GM12878 (cell line): ENCODE measurements at regions not wholly inside any gene's neighbourhood (a gene's known extent, or its start where the extent isn't known, plus 50 kb on each side); places are given as distances from the start of the nearest gene placed in this dataset.

Source experiments
- ATAC-seq: fragments of 200-7000 bp; cut with Tn5 transposase; 3 replicates; pipeline ENCODE4 v1.9.1; 2020; ENCODE audit warnings: mild to moderate bottlenecking, moderate library complexity
- BruUV-seq: library from RNA; stranded (reverse); fragments of 400-500 nt; replicated peaks from 2 replicates; lab custom pipeline; 2021; lab: Mats Ljungman, UMichigan
- CTCF ChIA-PET: fragments of 300-600 bp; sonication (Branson Sonifier 250); formaldehyde crosslinking; extraction: SDS; loops from one replicate; lab custom pipeline; 2021; ENCODE audit warnings: inconsistent platforms; lab: Yijun Ruan, JAX
- POLR2A ChIA-PET: fragments of 350-600 bp; formaldehyde crosslinking; extraction: SDS; loops from one replicate; lab custom pipeline; 2021; ENCODE audit warnings: inconsistent platforms; lab: Charles Lee
- RAD21 ChIA-PET: fragments of 300-600 bp; sonication (Branson Sonifier 250); formaldehyde crosslinking; loops from one replicate; lab custom pipeline; 2023; ENCODE audit warnings: antibody characterized with exemption; ENCODE audit not compliant: unreplicated experiment; lab: Charles Lee
- SMC1A ChIA-PET: fragments of 300-600 bp; sonication (Branson Sonifier 250); formaldehyde crosslinking; loops from one replicate; lab custom pipeline; 2023; ENCODE audit not compliant: unreplicated experiment, uncharacterized antibody; lab: Charles Lee
- DNase-seq: peaks from one replicate; pipeline ENCODE4 v3.0.0-alpha.2; 2011; ENCODE audit warnings: low read depth, low spot score
- FAIRE-seq: peaks from 3 replicates; lab custom pipeline; 2011; peaks lifted over from hg19 to GRCh38; lab: Jason Lieb, UNC
- H2AFZ ChIP-seq: 2 replicates; pipeline ENCODE4 v1.6.0; 2011; ENCODE audit warnings: low read depth, low read length, control low read depth; ENCODE audit not compliant: control insufficient read depth
- H3K27ac ChIP-seq: 2 replicates; pipeline ENCODE4 v1.5.1; 2011; ENCODE audit warnings: control low read depth; ENCODE audit not compliant: control insufficient read depth, insufficient read depth
- H3K27me3 ChIP-seq, 2 experiments: replicated peaks in 1 of 2; 2 replicates each; pipeline versions ENCODE4 v1.6.0 to v1.6.1; 2011; ENCODE audit warnings: low read length in 1 of 2; ENCODE audit not compliant: control insufficient read depth in 2 of 2, insufficient read depth in 2 of 2
- H3K36me3 ChIP-seq, 2 experiments: 2 replicates each; pipeline ENCODE4 v1.5.1; 2011; ENCODE audit warnings: low read length in 1 of 2; ENCODE audit not compliant: control insufficient read depth in 2 of 2, insufficient read depth in 2 of 2
- H3K4me1 ChIP-seq: 2 replicates; pipeline ENCODE4 v1.6.1; 2011; ENCODE audit warnings: mild to moderate bottlenecking, low read length, moderate library complexity, mixed read lengths; ENCODE audit not compliant: control insufficient read depth, insufficient read depth
- H3K4me2 ChIP-seq: 2 replicates; pipeline ENCODE4 v1.6.0; 2011; ENCODE audit warnings: control low read depth; ENCODE audit not compliant: control insufficient read depth, insufficient read depth
- H3K4me3 ChIP-seq: fragments of 200-600 bp; sonication (generic); 2 replicates; pipeline ENCODE4 v1.5.1; 2016
- H3K79me2 ChIP-seq: 2 replicates; pipeline ENCODE4 v1.6.0; 2011; ENCODE audit warnings: low read length; ENCODE audit not compliant: control insufficient read depth, insufficient read depth
- H3K9ac ChIP-seq: 2 replicates; pipeline ENCODE4 v1.8.0; 2011; ENCODE audit warnings: low read length, control low read depth, mixed read lengths; ENCODE audit not compliant: control insufficient read depth, insufficient read depth
- H3K9me3 ChIP-seq: replicated peaks from 3 replicates; pipeline ENCODE4 v1.5.1; 2011; ENCODE audit warnings: mild to moderate bottlenecking, low read length; ENCODE audit not compliant: control insufficient read depth, insufficient read depth
- H4K20me1 ChIP-seq: 2 replicates; pipeline ENCODE4 v1.6.0; 2011; ENCODE audit not compliant: control insufficient read depth, insufficient read depth
- CEBPZ ChIP-seq: fragments of 150-350 bp; IDR thresholded peaks from 2 replicates; pipeline ENCODE4 v1.6.1; 2016; ENCODE audit warnings: low read depth, low read length
- FOXM1 ChIP-seq: IDR thresholded peaks from 2 replicates; pipeline ENCODE4 v1.6.1; 2012; ENCODE audit warnings: low read depth, mild to moderate bottlenecking, inconsistent platforms, low read length, moderate library complexity
- HDAC2 ChIP-seq: fragments of 200-600 bp; sonication (generic); IDR thresholded peaks from 2 replicates; pipeline ENCODE4 v1.6.1; 2017
- MXI1 ChIP-seq: fragments of 150-350 bp; IDR thresholded peaks from 2 replicates; pipeline ENCODE4 v1.6.1; 2011; ENCODE audit warnings: low read depth, mild to moderate bottlenecking, inconsistent platforms, low read length, improper control_type of control experiment
- PAX8 ChIP-seq: fragments of 450-650 bp; IDR thresholded peaks from 2 replicates; pipeline ENCODE4 v1.6.1; 2017; ENCODE audit warnings: mild to moderate bottlenecking, moderate library complexity
- SIX5 ChIP-seq: IDR thresholded peaks from 2 replicates; pipeline ENCODE4 v1.6.1; 2011; ENCODE audit warnings: mild to moderate bottlenecking, low read depth, low read length, moderate library complexity; ENCODE audit not compliant: severe bottlenecking
- SPI1 ChIP-seq: IDR thresholded peaks from 2 replicates; pipeline ENCODE4 v1.6.1; 2011; ENCODE audit warnings: low read depth, mild to moderate bottlenecking, low read length, moderate library complexity, borderline replicate concordance; ENCODE audit not compliant: insufficient read depth
- TAF1 ChIP-seq: IDR thresholded peaks from 2 replicates; pipeline ENCODE4 v1.6.1; 2011; ENCODE audit warnings: mild to moderate bottlenecking, low read depth, low read length, borderline replicate concordance
- TBL1XR1 ChIP-seq: IDR thresholded peaks from 2 replicates; pipeline ENCODE4 v1.6.1; 2012; ENCODE audit warnings: low read depth, low read length, improper control_type of control experiment
- TCF12 ChIP-seq: IDR thresholded peaks from 2 replicates; pipeline ENCODE4 v1.6.1; 2011; ENCODE audit warnings: low read depth, mild to moderate bottlenecking, low read length
- WGBS: methylation state at CpG from one replicate; pipeline ENCODE4 v1.1.6; 2016; ENCODE audit warnings: low lambda C conversion rate; ENCODE audit not compliant: insufficient replicate concordance, insufficient coverage; ENCODE audit errors: missing lambda C conversion rate; 5-methylcytosine and 5-hydroxymethylcytosine counted together
- in situ Hi-C: fragments of 300-500 bp; cut with MboI; formaldehyde crosslinking; loops from 9 replicates; pipeline ENCODE4 v1.14.3; 2018; ENCODE audit warnings: mixed read lengths
- intact Hi-C: fragments of 100-400 bp; cut with micrococcal nuclease; formaldehyde crosslinking; loops from one replicate; pipeline ENCODE4 v1.14.2; 2022; ENCODE audit not compliant: unreplicated experiment
- TF ChIP-seq, protein P1 (sequence below): IDR thresholded peaks from 2 replicates; pipeline ENCODE4 v1.6.1; 2012; ENCODE audit warnings: low read depth, low read length, improper control_type of control experiment

DNA sequence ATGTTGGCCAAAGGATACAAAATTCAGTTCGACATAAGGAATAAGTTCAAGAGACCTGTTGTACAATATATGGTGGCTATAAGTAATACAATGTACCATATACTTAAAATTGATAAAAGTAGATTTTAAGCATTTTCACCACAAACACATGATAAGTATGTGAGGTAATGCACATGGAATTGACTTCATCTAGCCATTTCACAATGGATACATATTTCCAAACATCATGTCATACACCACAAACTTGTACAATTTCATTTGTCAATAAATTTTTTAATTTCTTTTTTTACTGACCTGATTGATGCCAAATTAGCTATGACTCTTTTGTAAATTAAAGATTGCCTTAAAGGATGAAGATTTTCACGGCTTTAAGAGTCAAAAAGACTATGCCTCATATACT, 103.1 kb upstream of the VCX2 start:
- intact Hi-C loops (no loop called here), in situ Hi-C loops (no loop called here)
- Histone ChIP-seq H3K9me3 (no peaks in the 10 kb centered on the region), H3K9ac (no peak overlapping the region), H3K4me2 (no peak overlapping the region), H3K36me3 (no peaks in the 10 kb centered on the region), H3K27ac (no peak overlapping the region), H4K20me1 (no peaks in the 10 kb centered on the region), H2AFZ (no peak overlapping the region), H3K27me3 (no peaks in the 10 kb centered on the region), H3K4me1 (no peaks in the 10 kb centered on the region), H3K79me2 (no peaks in the 10 kb centered on the region), H3K4me3 (no peak overlapping the region)
- TF ChIP-seq TBL1XR1 (no peak), SIX5 (no peak)
- ChIA-PET CTCF (no interaction called here), POLR2A (no interaction called here), RAD21 (no interaction called here), SMC1A (no interaction called here)
- BruUV-seq: no TSS peak
- 8% methylated on average over 2 of the region's 2 CpGs for WGBS
- FAIRE-seq: no peak
- no peak for ATAC-seq
- no peak for DNase-seq

GRCh38 chrX:8278557-8278956, 107.5 kb upstream of the VCX2 start:
- no TSS peak for BruUV-seq
- Histone ChIP-seq H3K4me3 (no peak overlapping the region), H3K4me2 (no peak overlapping the region), H3K9ac (no peak overlapping the region), H3K36me3 (no peaks in the 10 kb centered on the region), H3K79me2 (no peaks in the 10 kb centered on the region), H3K27ac (no peak overlapping the region), H3K4me1 (no peaks in the 10 kb centered on the region), H4K20me1 (no peaks in the 10 kb centered on the region), H2AFZ (no peak overlapping the region), H3K9me3 (no peaks in the 10 kb centered on the region), H3K27me3 (no peaks in the 10 kb centered on the region)
- RAD21 ChIA-PET: no interaction called here
- CTCF ChIA-PET: no interaction called here
- SMC1A ChIA-PET: no interaction called here
- no peak for FAIRE-seq
- intact Hi-C loops (no loop called here), in situ Hi-C loops (no loop called here)
- ATAC-seq: peak; percentile 20; the same call in 2 of the 3 replicates
- POLR2A ChIA-PET: interaction anchor here (0.7 kb wide), 1 partner anchor 72 kb away, joined by 3 read pairs; no protein-coding TSS in a partner anchor
- DNase-seq: no peak
- 36% methylated on average over 3 of the region's 3 CpGs for WGBS
- no peak for TF ChIP-seq HDAC2
- no peak for TF ChIP-seq TCF12
- TF ChIP-seq, protein P1, sequence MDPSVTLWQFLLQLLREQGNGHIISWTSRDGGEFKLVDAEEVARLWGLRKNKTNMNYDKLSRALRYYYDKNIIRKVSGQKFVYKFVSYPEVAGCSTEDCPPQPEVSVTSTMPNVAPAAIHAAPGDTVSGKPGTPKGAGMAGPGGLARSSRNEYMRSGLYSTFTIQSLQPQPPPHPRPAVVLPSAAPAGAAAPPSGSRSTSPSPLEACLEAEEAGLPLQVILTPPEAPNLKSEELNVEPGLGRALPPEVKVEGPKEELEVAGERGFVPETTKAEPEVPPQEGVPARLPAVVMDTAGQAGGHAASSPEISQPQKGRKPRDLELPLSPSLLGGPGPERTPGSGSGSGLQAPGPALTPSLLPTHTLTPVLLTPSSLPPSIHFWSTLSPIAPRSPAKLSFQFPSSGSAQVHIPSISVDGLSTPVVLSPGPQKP: no peak
- no peak for TF ChIP-seq SPI1
- TF ChIP-seq MXI1: no peak
- no peak for TF ChIP-seq PAX8
- TF ChIP-seq FOXM1: no peak
- TF ChIP-seq TAF1: no peak
- TF ChIP-seq CEBPZ: no peak
